HG03354 (cell line): ENCODE measurements at regions not wholly inside any gene's neighbourhood (a gene's known extent, or its start where the extent isn't known, plus 50 kb on each side); places are given as distances from the start of the nearest gene placed in this dataset.
A peak's percentile ranks its signal among the peaks of the same experiment; 100 is the strongest.

ENCODE experiments used
- ATAC-seq: cut with Tn5 transposase; IDR thresholded peaks from one replicate; pipeline ENCODE4 v1.9.1; 2021; ENCODE audit warnings: mild to moderate bottlenecking; ENCODE audit not compliant: unreplicated experiment, poor library complexity, severe bottlenecking

DNA sequence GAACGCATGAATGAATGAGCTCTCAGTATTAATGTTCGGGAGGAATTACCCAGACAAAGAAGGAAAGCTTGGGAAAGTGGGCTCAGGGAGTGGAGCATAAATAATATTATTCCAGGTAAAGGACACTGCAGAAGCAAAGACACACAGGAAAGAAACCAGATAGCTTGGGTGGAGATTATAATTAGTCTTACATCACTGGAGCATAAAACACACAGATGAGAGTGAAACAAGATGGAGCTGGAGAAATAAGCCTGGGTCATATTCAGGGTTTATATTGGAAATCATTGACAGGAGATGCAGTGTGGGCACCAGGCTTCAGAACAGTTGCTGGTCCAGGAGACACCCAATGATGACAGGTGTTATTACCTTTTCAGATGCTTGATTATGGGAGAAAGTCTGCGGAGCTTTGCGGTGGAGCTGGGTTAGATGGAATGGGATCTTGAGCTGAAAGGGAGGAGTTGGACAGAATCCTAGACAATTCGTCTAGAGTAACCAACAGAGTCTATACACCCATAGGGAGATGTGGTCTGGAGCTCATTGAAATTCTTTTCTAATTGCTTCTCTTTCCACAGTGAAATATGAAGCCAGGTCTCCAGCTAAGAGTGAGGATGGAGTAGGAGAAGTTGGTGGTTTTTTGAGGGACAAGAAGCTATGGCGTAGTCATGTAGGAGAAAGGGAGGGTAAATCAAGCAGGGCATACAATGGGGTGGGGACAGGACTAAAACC, 227.2 kb downstream of the FAM76B start:
- no peak for ATAC-seq

GRCh38 chr11:95559899-95560298, 229.7 kb downstream of the FAM76B start:
- ATAC-seq, result no peak

DNA sequence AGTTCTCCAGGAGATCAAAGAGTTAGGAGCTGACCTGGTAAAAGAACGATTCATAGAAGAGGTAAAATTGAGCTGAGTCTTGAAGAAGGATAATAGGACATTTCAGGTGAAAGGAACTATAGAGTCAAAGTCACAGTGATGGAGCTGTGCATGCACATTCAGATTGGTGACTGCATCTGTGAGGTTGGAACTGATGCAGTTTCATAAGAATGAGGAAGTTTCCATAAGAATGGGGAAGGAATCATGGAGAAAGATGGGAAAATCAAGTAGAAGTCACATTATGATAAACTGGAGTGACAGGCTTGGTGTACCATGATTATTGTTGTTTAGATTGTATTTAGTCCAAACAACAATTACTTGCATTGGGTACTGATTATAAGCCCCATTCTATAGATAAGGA, 232.2 kb downstream of the FAM76B start:
- no peak for ATAC-seq

DNA sequence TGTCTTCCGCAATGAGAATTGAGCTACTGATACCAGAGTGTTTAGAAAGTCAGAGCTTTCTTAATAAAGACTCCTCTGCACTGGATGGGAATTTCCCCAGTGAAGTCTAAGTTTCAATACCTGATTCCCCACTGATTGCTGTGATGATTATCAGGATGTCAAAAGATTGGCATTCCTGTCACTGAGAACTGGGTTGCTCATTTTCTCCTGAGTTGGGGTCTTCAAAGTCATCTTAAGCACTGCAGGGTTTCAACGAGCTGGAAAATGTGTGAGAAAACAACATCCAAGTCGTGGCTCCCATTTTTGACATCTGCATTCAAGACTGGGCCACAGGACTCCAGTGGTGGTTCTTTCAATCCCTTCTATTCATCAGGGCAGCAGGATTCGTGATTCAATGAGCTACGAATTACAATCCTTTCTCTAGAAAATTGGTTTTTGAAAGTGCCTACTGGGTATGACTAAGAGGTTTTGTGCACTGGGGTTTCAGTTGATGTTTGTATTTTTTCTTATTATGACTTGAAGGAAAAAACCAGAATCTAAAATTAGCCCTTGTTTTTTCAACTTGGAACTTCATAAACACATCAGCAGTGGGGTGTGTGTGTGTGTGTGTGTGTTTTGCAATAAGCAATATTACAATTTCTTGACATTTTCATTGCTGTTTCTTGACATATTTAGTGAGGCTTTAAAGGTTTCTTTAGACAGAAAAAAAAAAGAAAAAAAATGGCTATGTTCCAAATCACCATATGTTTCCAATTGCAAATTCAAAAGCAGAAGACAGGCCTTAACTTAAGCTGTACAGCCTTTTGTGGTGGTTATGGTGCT, 233.0 kb downstream of the FAM76B start:
- ATAC-seq, result peak; percentile 79

DNA sequence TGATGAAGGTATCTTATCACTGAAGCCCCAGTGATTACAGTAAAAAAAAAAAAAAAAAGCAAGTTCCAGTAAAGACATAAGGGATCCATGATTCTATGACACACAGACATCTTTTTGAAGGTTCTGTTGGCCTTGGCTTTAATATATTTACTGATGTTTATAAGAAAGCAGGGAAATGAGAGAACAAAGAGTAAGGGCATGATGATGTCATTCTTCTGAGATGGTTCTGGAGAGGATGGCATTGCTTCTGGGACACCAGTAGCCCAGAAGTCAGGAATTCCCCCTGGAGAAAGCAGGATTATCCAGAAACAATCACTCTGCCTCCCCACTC, 233.6 kb downstream of the FAM76B start:
- no peak for ATAC-seq

- ATAC-seq, result no peak
Observed at GRCh38 chr11:95554911-95555310, 234.7 kb downstream of the FAM76B start.

DNA sequence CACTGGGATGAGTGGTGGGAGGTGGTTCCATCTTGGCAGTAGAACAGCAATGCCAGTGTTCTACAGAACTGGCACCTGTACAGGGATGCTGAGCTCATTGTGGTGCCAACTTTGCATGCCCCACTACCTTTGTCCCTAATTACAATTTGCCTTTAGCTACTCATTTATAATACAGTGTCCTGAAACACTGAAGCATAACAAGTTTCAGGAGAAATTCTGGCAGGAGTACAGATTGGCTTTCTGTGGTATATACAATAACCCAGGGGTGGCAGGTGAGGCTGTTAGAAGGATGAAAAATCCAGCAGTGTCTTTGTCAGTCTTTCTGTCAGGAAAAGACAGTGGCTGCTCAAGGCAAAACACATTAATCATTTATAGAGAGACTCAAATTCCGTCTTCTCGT, 240.3 kb downstream of the FAM76B start:
- ATAC-seq, result no peak

- ATAC-seq, result no peak
Observed at GRCh38 chr11:95548416-95548815, 241.2 kb downstream of the FAM76B start.

DNA sequence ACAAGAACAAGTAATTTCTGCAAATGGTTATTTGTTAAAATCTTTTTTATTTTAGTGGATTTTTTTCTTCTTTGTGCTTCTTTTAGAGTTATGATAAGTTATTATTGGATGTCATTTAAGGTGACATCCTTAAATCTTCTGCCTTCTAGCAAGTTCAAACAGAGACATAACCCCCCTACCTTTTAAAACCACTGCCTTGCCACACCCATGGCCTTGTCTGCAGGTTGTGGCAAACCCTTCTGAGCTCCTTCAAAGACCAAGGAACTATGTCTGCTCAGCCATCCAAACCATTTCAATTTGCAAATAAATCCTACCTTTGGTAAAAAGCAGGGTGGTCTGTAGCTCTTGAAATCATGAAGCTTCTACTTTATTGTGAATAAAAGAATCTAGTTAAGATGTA, 241.6 kb downstream of the FAM76B start:
- no peak for ATAC-seq

GRCh38 chr11:95547186-95547585, 242.4 kb downstream of the FAM76B start:
- ATAC-seq, result no peak

DNA sequence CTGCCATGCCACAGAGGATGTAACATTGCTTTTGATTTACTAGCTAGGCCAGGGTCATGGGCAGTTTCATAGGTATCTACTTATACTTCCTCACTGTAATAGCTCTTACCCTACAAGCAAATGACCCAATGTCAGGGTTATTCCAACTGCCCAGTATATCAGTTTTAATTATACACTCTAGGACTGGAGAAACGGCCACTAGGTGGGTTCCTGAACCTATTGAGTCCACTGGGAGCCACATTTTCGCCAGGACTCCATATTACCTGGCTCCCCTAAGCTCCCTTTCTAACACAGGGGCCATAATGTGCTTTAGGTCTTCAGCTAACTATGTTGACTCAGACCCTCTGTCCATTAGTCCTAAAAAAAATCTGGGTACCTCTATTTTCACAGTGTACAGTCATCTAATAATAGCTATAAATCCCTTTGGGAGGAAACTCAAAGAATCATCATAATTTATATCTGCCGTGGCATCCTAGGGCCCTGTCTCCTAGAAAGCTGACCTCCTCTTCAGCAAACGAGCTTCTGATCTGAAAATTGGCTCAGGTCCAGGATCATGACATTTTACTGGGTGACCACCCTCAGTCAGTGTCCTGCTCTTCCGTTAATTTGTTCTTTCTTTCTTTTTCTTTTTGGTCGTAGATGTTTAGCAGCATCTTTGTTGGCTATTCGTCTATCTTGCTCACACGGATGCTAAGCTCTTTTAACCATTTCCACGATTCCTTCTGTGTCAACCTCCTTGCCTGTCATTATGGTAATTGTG, 244.3 kb downstream of the FAM76B start:
- ATAC-seq, result no peak

GRCh38 chr11:95544095-95544856, 245.3 kb downstream of the FAM76B start:
- no peak for ATAC-seq

DNA sequence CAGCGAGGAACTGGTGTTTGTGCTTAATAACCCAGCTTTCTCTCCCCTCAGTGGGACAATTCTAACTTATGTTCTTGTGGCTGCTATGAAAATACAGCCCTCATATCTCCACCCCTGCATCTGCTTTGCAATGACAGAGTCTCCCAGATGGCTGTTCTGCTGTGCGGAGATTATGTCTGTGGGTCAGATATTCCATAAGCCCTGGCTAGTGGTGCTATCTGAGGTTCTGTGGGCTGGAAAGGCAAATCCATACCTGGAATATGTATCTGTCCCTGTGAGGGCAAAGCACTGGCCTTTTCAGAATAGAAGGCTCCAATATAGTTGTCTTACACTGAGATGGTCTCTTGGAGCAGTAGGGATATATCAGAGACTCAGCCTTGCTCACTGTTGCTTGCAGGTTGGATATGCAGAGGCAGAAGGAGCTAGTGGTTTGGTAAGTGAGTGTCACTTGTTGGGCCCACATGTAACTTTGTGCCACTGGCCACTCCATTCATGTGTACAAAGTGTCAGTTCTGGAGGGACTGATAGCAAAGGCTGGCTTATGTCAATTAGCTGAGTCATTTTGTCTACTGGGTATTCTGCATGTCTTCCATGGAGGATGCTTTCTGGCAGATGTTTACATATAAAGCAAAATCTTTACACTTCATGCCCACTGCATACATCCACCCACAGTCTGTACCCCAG, 246.6 kb downstream of the FAM76B start:
- no peak for ATAC-seq

- no peak for ATAC-seq
Observed at GRCh38 chr11:95541715-95542114, 247.9 kb downstream of the FAM76B start.

DNA sequence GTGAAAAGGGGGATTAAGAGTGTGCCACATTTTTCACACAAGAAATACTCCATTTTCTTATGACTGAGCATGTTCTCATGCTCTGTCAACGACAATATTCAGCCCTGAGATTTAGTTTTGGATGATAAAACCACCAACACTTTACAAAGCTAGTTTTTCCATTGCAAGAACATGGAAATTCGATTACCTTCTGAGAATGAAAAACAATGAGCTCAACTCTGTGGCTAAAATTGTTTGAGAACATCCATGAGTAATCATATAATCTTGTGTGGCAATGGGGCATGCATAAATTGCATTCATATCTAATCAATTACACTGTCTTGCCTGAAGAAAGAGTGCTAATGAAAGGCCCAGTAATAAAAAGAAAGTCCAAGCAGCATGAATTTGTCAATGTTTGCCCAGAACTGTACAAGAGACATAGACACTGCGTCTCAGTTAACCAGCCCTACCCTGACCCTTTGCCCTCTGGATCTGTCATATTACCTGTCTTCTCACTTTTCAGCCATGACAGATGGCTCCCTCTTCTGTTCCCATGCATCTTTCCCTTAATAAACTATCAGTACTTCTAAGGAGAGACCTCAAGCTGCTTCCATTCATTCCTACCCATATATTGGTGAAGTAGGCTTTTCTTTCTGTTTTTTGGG, 253.4 kb downstream of the FAM76B start:
- ATAC-seq, result no peak

- no peak for ATAC-seq
Observed at GRCh38 chr11:95534809-95535208, 254.8 kb downstream of the FAM76B start.

DNA sequence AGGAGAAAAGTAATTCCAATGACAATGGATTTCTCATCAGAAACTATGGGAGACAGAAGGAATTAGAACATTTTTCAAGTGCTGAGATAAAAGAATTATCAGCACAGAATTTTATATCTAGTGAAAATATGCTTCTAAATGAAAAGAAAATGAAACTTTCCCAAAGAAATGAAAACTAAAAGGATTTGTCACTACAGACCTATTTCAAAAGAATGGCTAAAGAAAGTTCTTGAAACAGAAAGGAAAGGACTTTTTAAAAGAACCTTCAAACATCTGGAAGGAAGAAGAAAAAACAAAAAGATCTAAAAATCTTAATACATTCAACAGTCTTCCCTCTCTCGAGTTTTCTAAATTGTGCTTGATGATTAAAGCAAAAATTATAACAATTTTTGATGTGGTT, 255.4 kb downstream of the FAM76B start:
- no peak for ATAC-seq

GRCh38 chr11:95531116-95531515, 258.5 kb downstream of the FAM76B start:
- no peak for ATAC-seq
